ENCODE measurements at regions not wholly inside any gene's neighbourhood (a gene's known extent, or its start where the extent isn't known, plus 50 kb on each side); places are given as distances from the start of the nearest gene placed in this dataset.
"Not testable (repeated sequence)": the region's sequence is repeated elsewhere in the genome, so short reads cannot be mapped to it uniquely, and the experiment has no call there.

DNA sequence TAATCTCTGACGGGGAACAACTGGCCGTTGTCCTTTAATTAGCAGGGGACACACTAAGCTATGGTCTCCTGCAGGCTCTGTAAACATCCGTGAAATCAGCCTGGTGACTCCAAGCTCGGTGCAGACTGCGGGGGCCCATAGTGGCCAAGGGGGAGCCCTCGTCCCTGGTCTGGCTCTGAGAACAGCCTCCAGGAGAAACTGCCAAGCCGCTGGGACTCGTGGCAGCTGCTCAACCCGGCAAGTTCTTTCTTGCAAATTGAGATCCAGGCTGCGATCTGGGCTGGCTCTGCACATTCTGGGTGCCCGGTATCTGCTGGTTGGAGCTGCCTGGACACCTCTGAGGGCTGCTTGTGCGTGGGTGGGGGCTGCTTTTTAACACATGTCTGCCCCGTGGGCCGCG, 71.6 kb upstream of the ZNF479 start:
- TF ChIP-seq, protein P1, sequence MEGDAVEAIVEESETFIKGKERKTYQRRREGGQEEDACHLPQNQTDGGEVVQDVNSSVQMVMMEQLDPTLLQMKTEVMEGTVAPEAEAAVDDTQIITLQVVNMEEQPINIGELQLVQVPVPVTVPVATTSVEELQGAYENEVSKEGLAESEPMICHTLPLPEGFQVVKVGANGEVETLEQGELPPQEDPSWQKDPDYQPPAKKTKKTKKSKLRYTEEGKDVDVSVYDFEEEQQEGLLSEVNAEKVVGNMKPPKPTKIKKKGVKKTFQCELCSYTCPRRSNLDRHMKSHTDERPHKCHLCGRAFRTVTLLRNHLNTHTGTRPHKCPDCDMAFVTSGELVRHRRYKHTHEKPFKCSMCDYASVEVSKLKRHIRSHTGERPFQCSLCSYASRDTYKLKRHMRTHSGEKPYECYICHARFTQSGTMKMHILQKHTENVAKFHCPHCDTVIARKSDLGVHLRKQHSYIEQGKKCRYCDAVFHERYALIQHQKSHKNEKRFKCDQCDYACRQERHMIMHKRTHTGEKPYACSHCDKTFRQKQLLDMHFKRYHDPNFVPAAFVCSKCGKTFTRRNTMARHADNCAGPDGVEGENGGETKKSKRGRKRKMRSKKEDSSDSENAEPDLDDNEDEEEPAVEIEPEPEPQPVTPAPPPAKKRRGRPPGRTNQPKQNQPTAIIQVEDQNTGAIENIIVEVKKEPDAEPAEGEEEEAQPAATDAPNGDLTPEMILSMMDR (IDR thresholded peaks at IDR 0.05; ENCODE audit: insufficient read depth, low read length) = not testable (repeated sequence)
- not testable (repeated sequence) for TF ChIP-seq POLR2AphosphoS5 (IDR thresholded peaks at IDR 0.05; ENCODE audit: low read depth)
